ENCODE measurements at regions not wholly inside any gene's neighbourhood (a gene's known extent, or its start where the extent isn't known, plus 50 kb on each side); places are given as distances from the start of the nearest gene placed in this dataset.

- dilution Hi-C loops (cut with HindIII; ENCODE audit: low sequenced_read_pairs, unreplicated experiment) = no loop called here
- Histone ChIP-seq H2AK9ac (replicated peaks; ENCODE audit: low read depth, low read length, poor library complexity) (no peak overlapping the region), H3K9me3 (ENCODE audit: control insufficient read depth, insufficient read depth, low read length) (no peaks in the 10 kb centered on the region; the same call in 1 of the 2 replicates), H3K9ac (ENCODE audit: low read depth, low read length) (no peak overlapping the region), H2AK5ac (ENCODE audit: low read depth, low read length) (no peak overlapping the region), H2AFZ (replicated peaks; ENCODE audit: low read length, poor library complexity) (no peak overlapping the region), H4K5ac (ENCODE audit: low read depth, low read length) (no peak overlapping the region), H3K4me3 (ENCODE audit: insufficient read depth, low read depth, low read length) (no peak overlapping the region), H3K4ac (ENCODE audit: low read depth, low read length) (no peak overlapping the region), H3K27ac (ENCODE audit: insufficient read depth, low read length) (no peak overlapping the region), H2BK5ac (ENCODE audit: low read depth, low read length, poor library complexity, severe bottlenecking) (no peak overlapping the region), H2BK120ac (ENCODE audit: low read depth, low read length) (no peak overlapping the region), H2BK15ac (ENCODE audit: low read depth, low read length) (no peak overlapping the region; the same call in 2 of the 3 replicates), H4K20me1 (ENCODE audit: insufficient read depth, low read length) (no peaks in the 10 kb centered on the region), H3K23ac (ENCODE audit: low read depth, low read length) (no peak overlapping the region), H3K56ac (ENCODE audit: extremely low read depth, insufficient read depth, low read length) (no peak overlapping the region), H2BK20ac (ENCODE audit: low read depth, low read length) (no peak overlapping the region; the same call in 1 of the 2 replicates), H3K9me1 (ENCODE audit: insufficient read depth, low read length) (no peaks in the 10 kb centered on the region), H3K4me1 (ENCODE audit: control insufficient read depth, insufficient read depth, low read length) (peaks cover 4% of the 10 kb centered on the region; the same call in 1 of the 2 replicates), H4K8ac (ENCODE audit: low read depth in 2 of 2, low read length in 2 of 2) (no peak overlapping the region), H4K91ac (ENCODE audit: insufficient read depth, low read depth, low read length) (no peak overlapping the region), H3K18ac (ENCODE audit: low read depth, low read length) (no peak overlapping the region), H3K79me1 (ENCODE audit: low read depth in 1 of 2, low read length in 2 of 2) (0 out of 4 replicates have a peak, but pooled peaks cover 0 to 3% of the 10 kb centered on the region in 2 experiments), H3K14ac (replicated peaks; ENCODE audit: low read depth, low read length) (no peak overlapping the region), H3K4me2 (ENCODE audit: low read depth, low read length) (no peak overlapping the region), H3K36me3 (ENCODE audit: control insufficient read depth, insufficient read depth, low read length) (no peaks in the 10 kb centered on the region), H3K27me3 (ENCODE audit: control insufficient read depth, insufficient read depth, low read length) (no peaks in the 10 kb centered on the region)
- in situ Hi-C loops (cut with MboI; ENCODE audit: low sequenced_read_pairs) = loop anchor here (10.0 kb wide), 1 partner anchor 1146 kb away; no protein-coding TSS in a partner anchor
- intact Hi-C loops (cut with micrococcal nuclease) = no loop called here
- DNase-seq (no peak), ATAC-seq (ENCODE audit: low read depth) (no peak)
- no peak for TF ChIP-seq USF2 (IDR thresholded peaks at IDR 0.05; ENCODE audit: low read depth, low read length)
- ChIA-PET POLR2A (ENCODE audit: unreplicated experiment) (no interaction called here), CTCF (interaction anchor here (0.6 kb wide), 2 partner anchors 72 to 96 kb away, joined by 3 read pairs; no protein-coding TSS in a partner anchor)
- WGBS, 2 experiments (ENCODE audit: extremely low coverage in 2 of 2, insufficient read length in 1 of 2) = no CpG with 5 or more reads among the region's 2 CpGs
- no TSS peak for BruUV-seq (replicated peaks)
These were observed 186.7 kb upstream of the NUDT6 start for GRCh38 chr4:123109139-123109538.
